Parathyroid adenoma (tissue), 2 donors: ENCODE measurements at regions not wholly inside any gene's neighbourhood (a gene's known extent, or its start where the extent isn't known, plus 50 kb on each side); places are given as distances from the start of the nearest gene placed in this dataset.

Experiments used
- H2AFZ ChIP-seq: fragments of 300-600 bp; sonication (generic); one replicate; pipeline ENCODE4 v1.7.0; 2017; ENCODE audit warnings: antibody characterized with exemption, mild to moderate bottlenecking
- H3K27ac ChIP-seq: fragments of 300-600 bp; sonication (generic); one replicate; pipeline ENCODE4 v1.7.0; 2017
- H3K27me3 ChIP-seq: fragments of 300-600 bp; sonication (generic); one replicate; pipeline ENCODE4 v1.7.0; 2017; ENCODE audit warnings: low read length; ENCODE audit not compliant: control insufficient read depth, insufficient read depth
- H3K36me3 ChIP-seq: fragments of 300-600 bp; sonication (generic); one replicate; pipeline ENCODE4 v1.7.0; 2017; ENCODE audit warnings: low read length; ENCODE audit not compliant: control insufficient read depth, insufficient read depth
- H3K4me1 ChIP-seq: fragments of 300-600 bp; sonication (generic); one replicate; pipeline ENCODE4 v1.7.0; 2017; ENCODE audit warnings: control low read depth
- H3K4me2 ChIP-seq: fragments of 300-600 bp; sonication (generic); one replicate; pipeline ENCODE4 v1.7.0; 2017; ENCODE audit warnings: low read length
- H3K4me3 ChIP-seq: fragments of 300-600 bp; sonication (generic); one replicate; pipeline ENCODE4 v1.7.0; 2017; ENCODE audit warnings: low read depth, low read length
- H3K79me2 ChIP-seq: fragments of 300-600 bp; sonication (generic); one replicate; pipeline ENCODE4 v1.7.0; 2017; ENCODE audit warnings: control low read depth
- H3K9ac ChIP-seq: fragments of 300-600 bp; sonication (generic); one replicate; pipeline ENCODE4 v1.7.0; 2017; ENCODE audit warnings: mild to moderate bottlenecking
- H3K9me3 ChIP-seq: fragments of 300-600 bp; sonication (generic); one replicate; pipeline ENCODE4 v1.7.0; 2017; ENCODE audit warnings: low read length; ENCODE audit not compliant: control insufficient read depth
- CTCF ChIP-seq: fragments of 300-600 bp; sonication (generic); IDR thresholded peaks from one replicate; pipeline ENCODE4 v1.7.0; 2017; ENCODE audit warnings: antibody characterized with exemption, mild to moderate bottlenecking
- donor health status: primary hyperparathyroidism.

GRCh38 chr6:140225701-140226436, 851.4 kb upstream of the CITED2 start:
- H2AFZ ChIP-seq, result no peak overlapping the region

GRCh38 chr6:140217283-140217682, 842.8 kb upstream of the CITED2 start:
- Histone ChIP-seq H3K79me2 (no peaks in the 10 kb centered on the region), H2AFZ (no peak overlapping the region), H3K9me3 (no peaks in the 10 kb centered on the region), H3K4me3 (no peak overlapping the region), H3K27ac (no peak overlapping the region), H3K4me1 (no peaks in the 10 kb centered on the region), H3K27me3 (no peaks in the 10 kb centered on the region), H3K4me2 (no peak overlapping the region), H3K36me3 (no peaks in the 10 kb centered on the region), H3K9ac (no peak overlapping the region)
- TF ChIP-seq CTCF, result no peak

More at GRCh38 chr6:140225701-140226436, 851.4 kb upstream of the CITED2 start:
- Histone ChIP-seq H3K4me2 (no peak overlapping the region), H3K9ac (no peak overlapping the region), H3K27ac (no peak overlapping the region), H3K9me3 (no peaks in the 10 kb centered on the region), H3K27me3 (no peaks in the 10 kb centered on the region), H3K4me3 (no peak overlapping the region), H3K4me1 (no peaks in the 10 kb centered on the region), H3K36me3 (no peaks in the 10 kb centered on the region), H3K79me2 (no peaks in the 10 kb centered on the region)
- TF ChIP-seq CTCF, result no peak

- no peak overlapping the region for H3K27ac ChIP-seq
- TF ChIP-seq CTCF, result no peak
- H3K27me3 ChIP-seq, result no peaks in the 10 kb centered on the region
- H3K36me3 ChIP-seq, result no peaks in the 10 kb centered on the region
- H3K9me3 ChIP-seq, result no peaks in the 10 kb centered on the region
- H3K79me2 ChIP-seq, result no peaks in the 10 kb centered on the region
- no peaks in the 10 kb centered on the region for H3K4me1 ChIP-seq
- H3K4me3 ChIP-seq, result no peak overlapping the region
- no peak overlapping the region for H2AFZ ChIP-seq
- no peak overlapping the region for H3K4me2 ChIP-seq
- H3K9ac ChIP-seq, result no peak overlapping the region
Measured at GRCh38 chr6:140209775-140210174, 835.3 kb upstream of the CITED2 start.

- no peak for TF ChIP-seq CTCF
Measured at GRCh38 chr6:140208286-140208685, 833.8 kb upstream of the CITED2 start.

More at GRCh38 chr6:140208286-140208685, 833.8 kb upstream of the CITED2 start:
- Histone ChIP-seq H3K36me3 (no peaks in the 10 kb centered on the region), H3K4me2 (no peak overlapping the region), H3K27me3 (no peaks in the 10 kb centered on the region), H3K4me1 (no peaks in the 10 kb centered on the region), H2AFZ (no peak overlapping the region), H3K9me3 (no peaks in the 10 kb centered on the region), H3K79me2 (no peaks in the 10 kb centered on the region), H3K4me3 (no peak overlapping the region), H3K27ac (no peak overlapping the region), H3K9ac (no peak overlapping the region)
